ENCODE measurements at regions not wholly inside any gene's neighbourhood (a gene's known extent, or its start where the extent isn't known, plus 50 kb on each side); places are given as distances from the start of the nearest gene placed in this dataset.
A peak's percentile ranks its signal among the peaks of the same experiment; 100 is the strongest.

DNA sequence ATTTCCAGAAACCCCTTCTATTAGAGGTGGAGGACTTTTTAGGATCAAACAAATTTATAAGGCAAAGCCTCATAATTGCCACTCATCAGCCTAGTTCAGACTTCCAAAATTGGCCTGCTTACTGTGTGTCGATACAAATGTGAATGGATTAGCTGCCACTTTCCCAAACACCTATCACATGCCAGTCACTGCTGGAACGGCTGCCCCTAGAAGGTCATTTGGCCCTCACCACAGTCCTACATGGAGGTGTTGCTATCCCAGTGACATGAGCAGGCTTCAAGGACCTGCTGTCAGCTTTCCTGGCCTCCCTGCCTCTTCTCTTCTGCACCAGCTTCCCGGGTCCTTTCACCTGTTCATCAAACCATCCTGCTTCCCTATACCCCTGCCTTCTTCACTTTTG is 279.2 kb upstream of the SKOR2 start:
- no peak for DNase-seq

DNA sequence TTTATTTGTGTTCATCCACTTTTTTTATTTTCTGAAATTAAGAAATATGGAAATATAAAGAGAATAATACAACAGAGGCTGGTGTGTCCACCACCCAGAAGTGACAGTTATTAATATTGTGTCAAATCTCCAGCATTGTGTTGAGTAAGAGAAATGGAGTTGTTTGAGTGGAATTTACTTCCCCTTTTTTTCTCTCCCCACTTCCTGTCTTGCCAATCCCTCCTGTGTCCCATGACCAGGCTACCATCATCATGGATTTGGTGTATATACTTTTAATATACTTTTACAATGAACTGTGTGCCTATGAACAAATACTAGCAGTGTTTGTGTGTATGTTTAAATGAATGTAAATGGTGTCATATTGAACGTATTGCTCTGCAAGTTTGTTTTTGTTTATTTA is 276.9 kb upstream of the SKOR2 start:
- no peak for DNase-seq

DNA sequence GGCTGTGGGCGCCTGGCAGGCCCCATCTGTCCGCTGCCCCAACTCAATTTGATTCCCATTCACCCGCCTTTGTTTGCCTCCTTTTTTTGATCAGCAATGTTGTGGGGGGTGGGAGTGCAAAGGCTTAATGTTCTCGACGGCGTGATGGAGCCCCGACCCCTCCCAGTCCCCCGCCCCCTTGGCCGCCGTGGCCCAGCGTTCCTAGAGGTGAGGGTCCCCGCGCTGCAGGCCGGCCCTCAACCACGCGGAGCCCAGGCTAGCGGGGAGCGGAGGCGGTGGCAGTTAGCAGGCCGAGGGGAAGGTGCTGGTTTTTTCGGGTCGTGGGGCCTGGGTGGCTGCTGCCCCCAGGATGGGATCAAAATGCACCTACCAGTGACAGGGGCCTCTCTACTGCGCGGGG is 274.7 kb upstream of the SKOR2 start:
- DNase-seq = no peak

DNA sequence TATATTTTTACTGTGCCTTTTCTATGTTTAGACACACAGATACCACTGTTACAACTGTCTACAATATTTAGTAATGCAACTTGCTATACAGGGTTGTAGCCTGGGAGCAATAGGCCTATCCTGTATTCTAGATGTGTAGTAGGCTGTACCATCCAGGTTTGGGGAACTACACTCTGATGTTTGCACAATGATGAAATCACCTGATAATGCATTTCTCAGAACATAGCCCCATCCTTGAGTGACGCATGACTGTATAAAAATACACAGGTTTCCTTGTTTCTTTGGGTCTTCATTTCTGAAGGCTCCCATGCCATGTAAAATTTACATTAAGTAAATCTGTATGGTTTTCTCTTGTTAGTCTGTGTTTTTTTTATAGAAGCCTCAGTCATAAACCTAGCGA is 270.9 kb upstream of the SKOR2 start:
- DNase-seq = no peak

DNA sequence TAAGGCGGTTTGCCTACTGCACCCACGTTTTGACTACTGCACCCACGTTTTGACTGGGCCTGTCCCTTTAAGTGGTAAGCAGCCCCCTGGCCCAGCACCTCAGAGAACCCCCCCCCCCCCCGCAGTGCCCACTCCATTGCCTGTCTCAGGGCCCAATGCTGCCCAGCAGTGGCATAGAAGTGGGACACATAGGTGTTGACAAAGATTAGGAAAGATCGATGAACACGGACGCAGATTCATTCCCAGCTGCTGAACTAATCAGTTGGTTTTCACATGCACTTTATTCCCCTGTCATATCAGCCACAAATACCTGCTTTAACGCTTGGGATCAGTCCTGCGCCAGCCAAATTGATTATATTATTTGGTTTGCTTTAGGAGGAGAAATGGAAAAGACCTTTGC is 268.8 kb upstream of the SKOR2 start:
- DNase-seq = no peak

DNA sequence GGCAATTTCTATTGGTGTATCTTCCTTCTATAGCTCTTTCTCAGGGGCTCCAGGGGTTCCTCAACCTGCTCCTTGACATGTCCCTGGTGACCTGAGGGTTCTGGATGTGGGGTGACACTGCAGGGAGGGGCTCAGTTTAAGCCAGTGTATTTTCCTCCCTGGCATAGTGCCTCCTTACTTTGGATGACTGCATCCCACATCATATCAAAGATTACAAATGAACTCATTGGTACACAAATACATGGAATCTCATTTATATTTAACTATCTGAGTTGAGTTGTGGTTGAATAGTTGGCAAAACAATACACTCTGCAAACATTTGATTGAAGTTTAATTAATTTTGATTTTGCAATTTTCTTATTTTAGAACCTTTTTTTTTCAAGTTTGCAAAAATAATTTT is 268.2 kb upstream of the SKOR2 start:
- DNase-seq = no peak

DNA sequence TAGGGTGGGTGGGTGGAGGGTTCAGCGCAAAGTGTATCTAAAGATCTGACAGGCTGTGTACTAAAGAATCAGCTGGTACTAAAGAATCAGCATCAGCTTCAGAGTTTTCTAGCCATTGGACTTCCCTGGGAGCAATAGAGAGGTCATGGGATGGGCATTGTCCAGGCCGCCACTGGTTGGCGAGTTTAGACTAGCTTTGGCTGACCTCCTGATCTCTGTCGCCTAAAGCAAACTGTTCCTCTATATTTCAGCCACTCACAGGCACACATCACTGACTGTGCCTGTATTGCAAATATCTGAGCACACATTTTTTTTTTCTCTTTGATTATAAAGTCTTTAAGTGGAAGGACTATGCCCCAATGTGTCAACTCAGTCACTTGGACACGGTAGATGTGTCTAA is 267.8 kb upstream of the SKOR2 start:
- DNase-seq = no peak

DNA sequence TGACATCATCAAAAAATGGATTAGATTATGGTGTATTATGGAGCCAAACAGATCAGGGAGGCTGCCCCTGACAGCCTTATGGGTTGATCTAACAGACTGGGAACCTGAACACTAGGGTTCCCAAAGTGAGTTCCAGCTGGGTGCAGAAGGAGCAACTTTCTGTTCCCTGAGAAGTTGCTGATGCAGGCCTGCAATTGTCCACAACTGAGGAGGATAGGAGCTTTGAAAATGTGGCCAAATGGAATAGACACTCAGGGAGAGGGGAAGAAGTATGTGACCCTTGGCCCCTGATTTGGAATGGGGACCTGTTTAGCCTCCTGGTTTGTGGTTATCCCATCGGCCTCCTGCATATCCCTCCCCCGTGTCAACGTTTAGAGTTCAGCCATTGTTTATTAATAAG is 262.2 kb upstream of the SKOR2 start:
- DNase-seq = no peak

DNA sequence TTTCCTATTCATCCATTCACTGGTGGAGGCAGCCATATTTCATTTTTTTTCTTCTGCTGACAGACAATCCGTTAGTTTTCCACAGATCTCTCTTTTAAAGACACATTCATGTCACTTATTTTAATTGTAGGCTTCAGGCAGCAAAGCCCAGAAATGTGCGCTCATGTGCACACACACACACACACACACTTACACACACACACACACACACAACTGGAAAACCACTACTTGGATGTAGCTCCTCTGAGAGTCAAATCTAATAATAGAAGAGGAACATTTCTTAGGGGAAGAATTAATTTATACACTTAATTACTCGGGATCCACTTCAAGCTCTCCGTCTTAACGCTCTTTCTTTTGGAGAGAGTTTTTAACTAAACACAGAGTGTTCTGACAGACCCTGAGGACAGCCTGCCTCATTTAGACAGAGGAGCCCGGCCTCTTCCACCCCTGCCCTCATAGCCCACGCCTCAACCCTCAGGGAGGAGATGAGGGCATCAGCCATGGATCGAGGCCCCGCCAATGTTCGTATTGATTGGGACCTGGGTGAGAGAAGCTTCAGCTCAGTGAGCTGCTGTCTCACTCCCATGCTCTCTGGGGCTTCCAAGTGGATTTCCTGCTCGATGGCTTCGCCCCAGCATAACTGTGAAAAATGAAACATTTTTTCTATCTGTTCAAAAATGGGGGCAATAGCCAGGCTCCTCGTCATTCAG is 261.4 kb upstream of the SKOR2 start:
- no peak for DNase-seq

DNA sequence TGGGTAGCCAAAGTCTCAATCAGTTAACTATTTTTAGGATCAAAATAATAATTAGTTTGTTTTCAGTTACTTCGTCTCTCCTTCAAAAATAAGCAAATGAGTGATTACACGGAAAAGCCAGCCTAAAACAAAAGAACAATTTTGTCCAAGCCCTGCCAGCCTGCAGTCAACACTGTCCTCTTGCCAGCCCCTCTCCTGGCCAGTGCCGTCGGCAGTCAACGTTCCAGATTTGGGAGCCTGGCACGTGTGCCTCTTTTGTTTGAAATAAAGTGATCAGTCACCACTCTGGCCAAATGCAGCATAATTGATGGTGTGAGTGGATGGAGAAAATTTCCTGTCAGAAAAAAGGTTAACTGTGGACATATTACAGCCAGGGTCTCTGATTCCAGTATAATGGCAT is 260.6 kb upstream of the SKOR2 start:
- no peak for DNase-seq

DNA sequence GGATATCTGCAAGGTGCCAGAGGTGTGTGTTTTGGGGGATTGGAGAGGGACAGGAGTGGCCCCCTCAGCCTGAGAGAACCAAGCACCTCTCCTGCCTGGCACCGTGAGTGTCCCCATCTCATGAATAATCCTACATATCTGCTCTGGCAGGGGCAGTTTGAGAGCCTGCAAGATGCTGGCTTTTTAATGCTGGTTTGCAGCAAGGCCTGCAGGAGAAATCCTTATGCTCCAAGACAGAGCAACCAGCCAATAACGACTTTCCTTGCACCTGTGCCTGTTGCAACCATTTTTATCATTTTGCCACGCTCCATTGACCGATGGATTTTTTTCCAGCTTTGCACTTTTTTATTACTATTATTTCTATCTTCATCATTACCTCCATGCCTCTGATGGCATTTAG is 259.4 kb upstream of the SKOR2 start:
- DNase-seq = no peak

DNA sequence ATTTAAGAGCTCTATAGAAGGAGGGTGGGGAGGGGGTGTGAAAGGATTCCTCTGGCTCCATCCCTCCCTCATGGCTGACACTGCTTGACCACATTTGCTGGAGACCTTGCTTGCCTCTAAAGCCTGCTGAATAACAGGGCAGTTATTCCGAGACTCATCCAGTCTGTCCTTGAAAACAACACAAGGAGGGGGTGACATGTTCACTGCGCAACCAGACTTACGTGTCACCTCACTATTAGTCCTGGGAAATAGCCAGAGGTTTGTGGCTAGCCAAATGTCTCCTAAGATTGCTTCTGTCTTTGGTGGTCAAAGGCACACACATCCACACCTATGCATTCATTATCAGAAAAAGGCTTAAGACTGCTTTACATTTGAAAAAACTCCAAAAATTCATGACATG is 256.2 kb upstream of the SKOR2 start:
- no peak for DNase-seq

DNA sequence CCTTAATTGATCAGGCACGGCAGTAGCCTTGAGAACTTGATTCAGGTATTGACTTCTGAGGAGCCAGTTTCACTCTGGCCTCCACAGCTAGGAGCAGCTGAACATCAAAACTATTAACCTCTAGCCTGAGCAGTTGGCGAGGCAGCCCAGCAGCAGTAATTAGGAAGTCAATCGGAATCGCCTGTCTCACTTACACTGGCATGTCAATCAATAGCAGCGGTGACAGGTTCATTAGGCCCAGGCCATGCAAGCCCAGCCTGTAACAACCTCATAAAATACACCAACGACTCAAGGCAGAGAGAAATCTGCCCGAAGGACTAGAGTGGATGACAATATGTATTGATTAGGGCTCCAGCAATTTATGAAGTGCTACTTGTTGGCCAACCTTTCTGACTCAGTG is 255.4 kb upstream of the SKOR2 start:
- no peak for DNase-seq

DNA sequence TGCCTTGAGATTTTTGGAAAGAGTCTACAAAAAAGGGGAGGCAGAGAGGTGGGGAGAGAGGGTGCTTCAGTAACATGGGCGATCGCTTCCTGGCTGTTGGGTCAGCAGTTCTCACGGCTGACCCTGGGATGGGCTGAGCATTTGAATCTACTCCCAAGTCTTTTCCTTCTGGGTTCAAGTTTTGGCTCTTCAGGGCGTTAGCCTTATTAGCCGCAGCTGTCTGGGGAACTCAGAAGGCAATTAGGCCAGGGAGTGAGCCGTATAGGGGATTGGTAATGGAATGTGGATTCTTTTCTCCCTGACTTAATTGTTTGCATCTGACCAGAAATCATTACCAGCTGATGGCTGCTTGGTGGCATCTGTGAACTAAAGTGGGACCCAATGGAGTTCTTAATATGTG is 250.5 kb upstream of the SKOR2 start:
- DNase-seq = no peak

DNA sequence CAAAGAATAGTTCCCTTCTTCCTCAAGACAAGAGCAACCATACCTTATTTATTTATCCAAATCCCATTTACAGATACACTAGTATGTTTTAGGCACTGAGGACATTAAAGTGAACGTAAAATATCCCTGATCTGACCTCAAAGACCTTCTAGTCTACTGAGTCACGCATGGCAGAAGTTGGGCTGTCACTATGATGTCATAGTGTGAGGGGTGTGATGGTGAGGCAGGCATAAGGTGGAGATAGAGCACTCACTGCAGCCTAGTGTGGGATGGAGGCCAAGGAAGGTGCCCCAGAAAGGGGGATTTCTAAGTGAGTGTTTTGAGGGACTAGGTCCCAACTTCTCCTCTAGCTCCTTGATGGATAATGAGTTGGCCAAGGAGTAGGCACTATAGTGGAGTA is 249.5 kb upstream of the SKOR2 start:
- DNase-seq = no peak

DNA sequence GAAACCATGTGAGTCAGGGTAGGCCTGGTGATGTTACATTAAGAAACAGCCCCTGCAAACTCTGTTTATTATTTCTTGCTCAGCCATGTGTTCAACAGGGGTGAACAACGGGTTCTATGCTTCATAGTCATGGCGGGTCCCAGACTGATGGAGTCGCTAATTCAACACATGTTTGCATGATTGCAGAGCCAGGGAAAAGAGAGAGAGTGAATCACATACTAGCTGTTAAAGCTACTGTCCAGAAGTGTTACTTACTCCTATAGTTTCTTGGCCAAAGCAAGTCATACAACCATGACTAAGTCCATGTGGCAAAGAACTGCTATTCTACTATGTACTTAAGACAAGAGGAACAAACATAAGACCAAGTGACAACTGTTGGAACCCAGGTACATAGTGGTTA is 241.2 kb upstream of the SKOR2 start:
- peak; percentile 72 for DNase-seq

DNA sequence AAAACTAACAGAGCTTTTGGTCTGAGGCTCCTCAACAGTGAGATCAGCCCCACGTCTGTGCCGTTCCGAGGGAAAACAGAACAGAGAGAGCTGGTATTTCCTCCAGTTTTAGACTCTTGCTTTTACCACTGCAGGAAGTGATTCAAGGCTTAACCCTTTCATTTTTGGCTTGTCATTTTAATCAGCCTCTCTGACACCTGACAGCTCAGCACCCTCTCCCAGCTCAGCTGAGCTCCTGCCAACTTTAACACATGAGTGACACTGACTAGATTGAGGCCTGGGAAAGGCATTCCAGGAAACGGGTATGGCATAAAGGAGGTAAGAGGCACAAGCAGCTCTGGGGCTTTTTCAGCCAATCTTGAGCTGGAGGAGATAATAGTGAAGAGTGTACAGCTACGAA is 239.4 kb upstream of the SKOR2 start:
- DNase-seq = peak; percentile 12

DNA sequence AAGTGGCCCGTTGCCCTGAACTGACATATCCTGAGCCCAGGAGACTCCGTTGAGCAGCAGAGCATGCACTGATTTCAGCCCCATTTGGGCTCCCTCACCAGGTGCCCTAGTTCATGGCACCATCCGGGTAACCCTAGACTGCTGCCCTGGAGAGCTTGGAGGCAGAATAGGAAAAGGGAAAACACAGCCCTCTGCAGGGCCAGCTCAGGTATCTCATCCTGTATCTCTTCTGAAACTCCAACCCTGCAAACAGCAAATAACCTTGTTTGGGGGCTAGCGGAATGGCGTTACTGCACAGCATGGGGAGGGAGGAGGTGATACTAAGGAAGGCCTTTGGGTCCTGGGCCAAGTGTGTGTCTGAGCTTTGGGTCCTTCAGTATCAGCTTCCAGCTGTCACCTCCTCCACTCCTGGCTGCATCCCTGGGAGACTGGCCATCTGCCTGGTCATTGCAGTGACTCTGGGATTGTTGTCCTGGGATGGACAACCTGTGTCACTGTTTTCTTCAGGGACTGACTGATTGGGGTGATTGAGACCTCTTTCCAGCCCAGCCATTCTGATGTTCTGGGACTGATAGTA is 233.8 kb upstream of the SKOR2 start:
- DNase-seq = no peak

DNA sequence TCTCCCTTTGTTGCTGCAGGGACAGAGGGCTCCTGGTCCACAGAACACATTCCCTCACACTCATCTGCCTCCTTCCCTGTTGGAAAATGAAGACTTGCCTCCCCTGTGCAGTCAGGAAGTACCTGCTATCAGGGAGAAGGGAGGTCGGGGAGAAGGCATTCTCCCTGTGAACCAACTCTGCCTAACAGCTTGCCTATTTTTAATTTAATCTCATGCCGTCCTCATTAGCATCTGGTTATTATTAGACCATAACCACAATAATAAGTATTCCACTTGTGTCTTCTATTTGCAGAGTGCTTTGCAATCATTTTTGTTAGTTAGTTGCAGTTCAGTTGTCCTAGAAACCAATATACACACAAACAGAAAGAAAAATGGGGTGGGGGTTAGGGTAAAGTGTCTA is 232.6 kb upstream of the SKOR2 start:
- no peak for DNase-seq

DNA sequence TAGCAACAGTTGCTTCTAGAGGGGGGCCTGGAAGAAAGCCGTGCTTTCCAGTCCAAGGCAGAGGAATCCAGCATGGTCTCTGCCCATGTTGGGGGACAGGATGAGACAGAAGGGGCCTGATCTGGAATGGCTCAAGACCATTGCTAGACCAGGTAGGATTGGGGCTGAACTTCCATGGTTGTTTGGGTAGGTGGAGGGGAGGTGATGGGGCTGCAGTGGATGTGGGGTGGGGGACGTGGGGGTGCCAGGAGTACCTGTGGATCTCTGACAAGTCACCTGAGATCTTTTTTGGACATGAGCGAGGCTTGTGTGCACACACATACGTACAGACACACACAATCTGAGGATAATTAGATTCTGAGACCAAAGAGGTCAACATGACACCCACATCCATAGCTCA is 228.7 kb upstream of the SKOR2 start:
- no peak for DNase-seq

DNA sequence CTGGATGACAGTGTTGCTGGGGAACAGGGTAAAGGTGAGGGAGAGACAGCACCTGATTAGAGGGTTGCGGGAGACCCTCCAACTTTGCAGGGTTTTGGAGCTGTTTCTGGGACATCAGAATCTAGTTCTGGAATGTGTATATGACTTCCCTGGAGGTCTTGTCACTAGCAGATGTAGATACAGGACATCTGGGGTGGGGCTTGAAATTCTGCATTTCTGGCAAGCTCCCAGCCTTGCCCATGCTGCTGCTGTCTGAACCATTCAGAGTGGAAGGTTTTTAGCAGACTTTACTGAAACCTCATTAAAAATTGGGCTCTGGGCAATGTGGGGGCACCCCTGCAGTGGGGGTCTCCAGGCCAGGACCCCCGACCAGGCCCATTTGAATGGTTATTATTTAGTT is 220.3 kb upstream of the SKOR2 start:
- no peak for DNase-seq

DNA sequence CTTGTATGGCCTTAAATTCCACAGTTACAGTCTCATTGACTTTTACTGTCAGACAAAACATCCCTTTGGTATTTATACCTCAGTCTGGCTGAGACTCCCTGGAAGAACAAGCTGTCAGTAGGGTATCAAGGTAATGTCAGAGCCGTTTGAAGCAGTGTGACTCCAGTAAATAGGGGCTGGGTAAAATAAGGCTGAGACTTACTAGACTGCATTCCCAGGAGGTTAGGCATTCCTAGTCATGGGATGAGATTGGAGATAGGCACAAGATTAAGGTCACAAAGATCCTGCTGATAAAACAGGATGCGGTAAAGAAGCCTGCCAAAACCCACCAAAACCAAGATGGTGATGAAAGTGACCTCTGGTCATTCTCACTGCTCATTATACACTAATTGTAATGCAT is 219.5 kb upstream of the SKOR2 start:
- DNase-seq = no peak

DNA sequence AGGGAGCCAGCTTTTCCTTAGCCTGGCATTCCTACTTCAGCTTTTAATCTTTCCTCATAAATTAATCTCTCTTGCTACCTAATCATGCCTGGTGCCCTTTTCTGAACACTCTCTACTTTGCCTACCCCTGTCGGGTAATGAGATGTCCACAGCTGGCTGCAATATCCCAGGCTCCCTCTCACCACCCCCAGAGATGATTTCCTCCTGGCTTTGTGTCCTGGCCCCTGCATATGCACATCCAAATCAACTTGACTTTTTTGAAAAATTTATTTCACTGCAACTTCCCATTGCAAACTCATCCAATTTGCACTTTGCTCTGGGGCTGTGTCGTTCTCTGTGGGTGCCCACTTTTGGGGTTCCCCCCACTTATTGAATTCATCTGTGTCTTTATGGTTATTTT is 218.1 kb upstream of the SKOR2 start:
- DNase-seq = no peak

DNA sequence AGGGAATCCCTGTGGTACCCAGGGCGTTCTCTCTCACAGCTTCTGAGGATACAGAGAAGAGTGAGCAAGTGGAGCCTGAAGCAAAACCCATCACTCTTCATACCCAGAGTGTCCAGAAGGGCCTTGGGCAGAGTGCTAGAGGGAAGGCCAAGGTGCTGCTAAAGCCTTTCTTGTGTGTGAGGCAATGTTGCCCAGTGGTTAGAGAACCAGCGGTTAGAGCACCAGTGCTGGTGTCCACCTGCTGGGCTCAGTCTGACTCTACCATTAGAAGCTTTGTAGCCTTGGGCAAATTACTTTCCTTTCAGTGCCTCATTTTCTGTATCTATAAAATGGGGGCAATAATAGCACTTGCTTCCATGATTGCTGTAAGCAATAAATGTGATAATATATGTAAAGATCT is 210.5 kb upstream of the SKOR2 start:
- DNase-seq = no peak

DNA sequence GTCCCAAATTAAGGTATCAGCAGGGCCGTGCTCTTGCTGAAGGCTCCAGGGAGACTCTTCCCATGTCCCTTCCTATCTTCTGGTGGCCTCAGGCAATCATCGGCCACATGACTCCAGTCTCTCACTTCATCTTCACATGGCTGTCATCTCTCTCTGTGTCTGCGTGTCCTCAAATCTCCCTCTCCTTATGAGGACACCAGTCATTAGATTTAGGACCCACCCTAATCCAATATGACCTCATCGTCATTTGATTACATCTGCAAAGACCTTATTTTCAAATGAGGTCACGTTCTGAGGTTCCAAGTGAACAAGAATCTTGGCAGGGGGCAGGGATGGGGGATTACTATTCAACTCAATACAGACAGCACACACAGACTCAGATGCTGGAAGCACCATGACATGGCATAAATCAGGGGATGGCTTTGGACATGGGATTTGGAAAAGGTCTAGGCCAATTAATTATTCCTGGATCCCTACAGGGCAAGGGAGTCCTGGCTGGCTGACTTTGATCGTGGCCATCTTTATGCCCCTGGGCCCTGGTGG is 210.0 kb upstream of the SKOR2 start:
- DNase-seq = no peak
